ENCODE measurements at regions not wholly inside any gene's neighbourhood (a gene's known extent, or its start where the extent isn't known, plus 50 kb on each side); places are given as distances from the start of the nearest gene placed in this dataset.

DNA sequence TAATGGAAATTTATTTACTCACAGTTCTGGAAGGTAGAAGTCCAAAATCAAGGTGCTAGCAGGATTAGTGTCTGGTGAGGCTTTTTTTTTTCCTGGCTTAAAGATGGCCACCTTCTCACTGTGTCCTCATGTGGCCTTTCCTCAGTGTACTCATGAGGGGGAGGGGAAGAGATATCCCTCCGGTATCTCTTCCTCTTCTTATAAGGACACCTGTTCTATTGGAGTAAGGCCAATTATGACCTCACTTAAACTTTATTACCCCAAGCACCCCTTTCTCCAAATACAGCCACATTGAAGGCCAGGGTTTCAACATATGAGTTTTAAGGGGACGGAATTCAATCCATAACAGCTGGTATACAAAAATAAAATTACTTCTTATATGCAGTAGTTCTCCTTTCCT, 203.7 kb upstream of the C1orf87 start:
- intact Hi-C loops (cut with DNase I), result no loop called here
- WGBS, 2 donors, result 21 to 52% methylated on average over 2 of the region's 2 CpGs
- no peak overlapping the region for H3K4me3 ChIP-seq
- no peaks in the 10 kb centered on the region for H3K36me3 ChIP-seq
- H3K27ac ChIP-seq, result no peak overlapping the region
- no peak for TF ChIP-seq POLR2AphosphoS5 (IDR thresholded peaks at IDR 0.05)
- TF ChIP-seq EP300 (IDR thresholded peaks at IDR 0.05), result no peak
- no peak for TF ChIP-seq POLR2A (IDR thresholded peaks at IDR 0.05)
- no peak for TF ChIP-seq CTCF (IDR thresholded peaks at IDR 0.05)
- H3K9me3 ChIP-seq, result no peaks in the 10 kb centered on the region
- H3K27me3 ChIP-seq, result no peaks in the 10 kb centered on the region
- peaks cover 0 to 14% (median 4%) of the 10 kb centered on the region in 4 donors for H3K4me1 ChIP-seq
- DNase-seq, result no peak

DNA sequence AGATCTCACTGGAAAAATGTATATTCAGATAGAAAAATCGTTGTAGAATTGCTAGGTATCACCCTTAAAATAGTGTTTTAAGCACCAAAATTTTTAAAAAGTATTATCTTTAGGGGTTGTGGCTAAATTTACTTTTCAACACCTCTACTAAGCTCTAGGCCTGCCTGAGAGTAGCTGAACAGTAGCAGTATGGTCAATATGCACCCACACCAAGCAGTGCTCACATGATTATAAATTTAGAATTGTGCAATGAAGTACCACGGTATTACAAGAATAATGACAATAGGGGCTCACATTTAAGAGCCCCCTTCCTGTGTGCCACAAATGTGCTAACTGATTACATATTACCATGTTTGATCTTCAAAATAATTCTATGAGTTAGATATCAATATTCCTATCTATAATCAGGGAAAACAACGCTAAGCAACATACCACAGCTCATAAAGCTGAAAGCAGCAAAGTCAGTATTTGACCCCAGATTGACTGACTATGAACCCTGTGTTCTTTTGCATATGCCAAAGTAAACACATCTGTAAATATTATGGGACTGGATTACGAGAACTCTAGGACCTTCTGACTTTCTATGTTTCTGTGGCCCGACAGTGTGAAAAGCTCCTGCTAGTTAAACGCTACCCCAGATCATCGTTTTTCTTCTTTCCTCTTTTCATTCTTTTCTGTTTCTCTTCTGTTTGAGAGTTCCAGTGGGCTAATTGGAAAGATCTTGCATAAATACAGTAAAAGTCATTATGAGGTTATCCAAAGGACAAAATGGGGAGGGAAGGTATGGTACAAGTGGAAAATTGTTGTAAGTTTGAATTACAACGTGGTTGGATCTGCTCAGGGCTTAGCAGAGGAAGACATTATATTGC, 201.1 kb upstream of the C1orf87 start:
- H3K36me3 ChIP-seq, result no peaks in the 10 kb centered on the region
- H3K9me3 ChIP-seq, result no peaks in the 10 kb centered on the region
- H3K4me1 ChIP-seq, result no peaks in the 10 kb centered on the region
- H3K27ac ChIP-seq, result no peak overlapping the region
- 68 to 70% methylated on average over 8 of the region's 8 CpGs for WGBS, 2 donors
- no peaks in the 10 kb centered on the region for H3K27me3 ChIP-seq
- H3K4me3 ChIP-seq, result no peak overlapping the region
- TF ChIP-seq POLR2A (IDR thresholded peaks at IDR 0.05) (no peak), CTCF (IDR thresholded peaks at IDR 0.05) (no peak), EP300 (IDR thresholded peaks at IDR 0.05) (no peak), POLR2AphosphoS5 (IDR thresholded peaks at IDR 0.05) (no peak)
- intact Hi-C loops (cut with DNase I), result no loop called here
- DNase-seq, result no peak

DNA sequence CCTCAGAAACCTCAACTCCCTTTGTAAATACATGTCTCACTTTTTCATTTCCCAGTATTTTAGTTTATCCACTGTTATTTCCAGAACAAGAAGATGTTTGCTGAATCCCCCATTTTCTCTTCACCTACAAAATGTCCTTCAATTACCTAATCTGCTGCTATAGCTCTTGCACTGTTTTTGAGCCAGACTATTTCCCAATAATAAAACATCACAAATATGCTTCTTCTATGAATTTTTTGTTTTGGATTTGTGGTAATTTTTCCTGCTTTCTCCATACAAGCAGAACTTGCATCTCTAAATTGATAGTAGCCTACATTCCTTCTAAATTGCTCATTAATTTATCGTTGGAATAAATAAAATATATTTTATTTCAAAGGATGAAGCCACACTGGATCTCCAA, 199.6 kb upstream of the C1orf87 start:
- intact Hi-C loops (cut with DNase I), result no loop called here
- Histone ChIP-seq H3K27me3 (no peaks in the 10 kb centered on the region), H3K9me3 (no peaks in the 10 kb centered on the region), H3K4me1 (no peaks in the 10 kb centered on the region), H3K27ac (no peak overlapping the region), H3K4me3 (no peak overlapping the region), H3K36me3 (no peaks in the 10 kb centered on the region)
- DNase-seq, result no peak
- 86 to 96% methylated on average over 1 of the region's 1 CpG for WGBS, 2 donors
- TF ChIP-seq POLR2A (IDR thresholded peaks at IDR 0.05) (no peak), POLR2AphosphoS5 (IDR thresholded peaks at IDR 0.05) (no peak), CTCF (IDR thresholded peaks at IDR 0.05) (no peak), EP300 (IDR thresholded peaks at IDR 0.05) (no peak)

DNA sequence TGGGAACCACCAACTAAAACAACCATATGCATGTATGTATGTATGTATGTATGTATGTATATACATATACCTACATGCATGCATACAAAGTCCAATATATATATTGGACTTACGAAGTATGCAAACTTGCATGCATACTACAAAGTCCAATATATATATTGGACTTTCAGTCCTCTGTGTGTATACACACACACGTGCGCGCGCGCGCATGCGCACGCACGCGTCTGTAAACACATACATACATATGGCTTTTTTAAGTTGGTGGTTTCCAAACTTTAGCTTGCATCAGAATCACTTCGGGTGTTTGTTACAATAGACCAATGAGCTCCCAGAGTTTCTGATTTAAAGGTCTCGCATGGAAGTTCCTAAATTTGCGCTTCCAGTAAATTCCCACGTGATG, 197.5 kb upstream of the C1orf87 start:
- no peak for DNase-seq
- 98% methylated on average over 15 of the region's 15 CpGs for WGBS, 2 donors
- no peak for TF ChIP-seq POLR2AphosphoS5 (IDR thresholded peaks at IDR 0.05)
- TF ChIP-seq EP300 (IDR thresholded peaks at IDR 0.05), result no peak
- no peak for TF ChIP-seq CTCF (IDR thresholded peaks at IDR 0.05)
- no peak for TF ChIP-seq POLR2A (IDR thresholded peaks at IDR 0.05)

More for the DNA sequence above, 197.5 kb upstream of the C1orf87 start:
- Histone ChIP-seq H3K27me3 (no peaks in the 10 kb centered on the region), H3K36me3 (no peaks in the 10 kb centered on the region), H3K9me3 (no peaks in the 10 kb centered on the region), H3K27ac (no peak overlapping the region), H3K4me1 (no peaks in the 10 kb centered on the region), H3K4me3 (no peak overlapping the region)
- intact Hi-C loops (cut with DNase I), result no loop called here
